ENCODE measurements at regions not wholly inside any gene's neighbourhood (a gene's known extent, or its start where the extent isn't known, plus 50 kb on each side); places are given as distances from the start of the nearest gene placed in this dataset.

- no peak for DNase-seq
These were observed 74.1 kb upstream of the ANK3 start for GRCh38 chr10:60463746-60464145.

GRCh38 chr10:60461688-60462087, 72.0 kb upstream of the ANK3 start:
- DNase-seq: no peak

GRCh38 chr10:60459701-60460457, 70.2 kb upstream of the ANK3 start:
- no peak for DNase-seq

- DNase-seq: no peak
These were observed 66.4 kb upstream of the ANK3 start for GRCh38 chr10:60456053-60456452.

- DNase-seq: no peak
These were observed 64.7 kb upstream of the ANK3 start for GRCh38 chr10:60454336-60454735.

- DNase-seq: no peak
These were observed 63.4 kb upstream of the ANK3 start for GRCh38 chr10:60453036-60453435.

GRCh38 chr10:60450291-60450690, 60.6 kb upstream of the ANK3 start:
- no peak for DNase-seq

GRCh38 chr10:60448246-60448645, 58.6 kb upstream of the ANK3 start:
- no peak for DNase-seq

GRCh38 chr10:60446851-60447250, 57.2 kb upstream of the ANK3 start:
- DNase-seq: no peak

GRCh38 chr10:60446070-60446833, 56.6 kb upstream of the ANK3 start:
- no peak for DNase-seq

- DNase-seq: no peak
These were observed 54.9 kb upstream of the ANK3 start for GRCh38 chr10:60444494-60445064.

- DNase-seq: no peak
These were observed 53.7 kb upstream of the ANK3 start for GRCh38 chr10:60443346-60443745.

- no peak for DNase-seq
These were observed 51.8 kb upstream of the ANK3 start for GRCh38 chr10:60441515-60441914.

- DNase-seq: no peak
These were observed 50.0 kb upstream of the ANK3 start for GRCh38 chr10:60439641-60440040.
